ENCODE measurements at regions not wholly inside any gene's neighbourhood (a gene's known extent, or its start where the extent isn't known, plus 50 kb on each side); places are given as distances from the start of the nearest gene placed in this dataset.

DNA sequence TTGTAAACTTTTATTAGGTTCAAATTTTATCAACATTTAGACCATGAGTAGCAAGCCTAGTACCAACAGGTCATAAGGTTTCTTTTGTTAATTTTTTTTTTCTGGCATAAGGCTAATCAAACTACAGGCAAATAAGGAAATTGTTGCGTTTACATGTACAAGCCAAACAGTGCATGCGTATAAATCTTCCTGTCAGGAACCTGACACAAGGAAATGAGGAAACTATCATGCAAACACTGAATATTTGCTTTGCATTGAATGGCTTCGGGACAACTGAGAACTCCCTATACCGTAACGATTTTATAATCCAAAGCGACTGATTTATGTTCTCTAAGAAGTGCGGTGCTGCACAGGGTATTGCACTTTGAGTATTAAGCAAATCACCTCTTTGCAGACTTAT is 133.0 kb upstream of the TRPC4 start:
- ChIA-PET CTCF (no interaction called here), POLR2A (no interaction called here)
- TF ChIP-seq FOXM1 (IDR thresholded peaks at IDR 0.05; ENCODE audit: borderline replicate concordance) (no peak), L3MBTL2 (conservative IDR thresholded peaks at IDR 0.05) (no peak), ELF4 (IDR thresholded peaks at IDR 0.05) (no peak), ZNF384 (IDR thresholded peaks at IDR 0.05) (no peak), BHLHE40 (IDR thresholded peaks at IDR 0.05; ENCODE audit: borderline replicate concordance) (no peak), SP1 (IDR thresholded peaks at IDR 0.05) (no peak), FOXK2 (IDR thresholded peaks at IDR 0.05) (no peak)
- TF ChIP-seq, protein P1, sequence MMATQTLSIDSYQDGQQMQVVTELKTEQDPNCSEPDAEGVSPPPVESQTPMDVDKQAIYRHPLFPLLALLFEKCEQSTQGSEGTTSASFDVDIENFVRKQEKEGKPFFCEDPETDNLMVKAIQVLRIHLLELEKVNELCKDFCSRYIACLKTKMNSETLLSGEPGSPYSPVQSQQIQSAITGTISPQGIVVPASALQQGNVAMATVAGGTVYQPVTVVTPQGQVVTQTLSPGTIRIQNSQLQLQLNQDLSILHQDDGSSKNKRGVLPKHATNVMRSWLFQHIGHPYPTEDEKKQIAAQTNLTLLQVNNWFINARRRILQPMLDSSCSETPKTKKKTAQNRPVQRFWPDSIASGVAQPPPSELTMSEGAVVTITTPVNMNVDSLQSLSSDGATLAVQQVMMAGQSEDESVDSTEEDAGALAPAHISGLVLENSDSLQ (IDR thresholded peaks at IDR 0.05) = peak; percentile 94
- DNase-seq (ENCODE audit: extremely low spot score) = peak; percentile 12

GRCh38 chr13:37997641-37998040 is 128.1 kb upstream of the TRPC4 start:
- ChIA-PET POLR2A (no interaction called here), CTCF (no interaction called here)
- no peak for DNase-seq (ENCODE audit: extremely low spot score)
- TF ChIP-seq BHLHE40 (IDR thresholded peaks at IDR 0.05; ENCODE audit: borderline replicate concordance) (no peak), ARNT (IDR thresholded peaks at IDR 0.05) (no peak), FOXA1 (IDR thresholded peaks at IDR 0.05) (no peak), L3MBTL2 (conservative IDR thresholded peaks at IDR 0.05) (no peak), NFRKB (IDR thresholded peaks at IDR 0.05) (no peak), SP1 (IDR thresholded peaks at IDR 0.05) (no peak), LEF1 (IDR thresholded peaks at IDR 0.05; ENCODE audit: borderline replicate concordance) (no peak), TARDBP (IDR thresholded peaks at IDR 0.05) (no peak), ZNF384 (IDR thresholded peaks at IDR 0.05) (no peak), CTBP1 (IDR thresholded peaks at IDR 0.05; ENCODE audit: borderline replicate concordance) (no peak), HDGF (IDR thresholded peaks at IDR 0.05; ENCODE audit: borderline replicate concordance) (no peak), FOXK2 (IDR thresholded peaks at IDR 0.05) (no peak), SUZ12 (IDR thresholded peaks at IDR 0.05) (no peak)

GRCh38 chr13:37995092-37995491 is 125.5 kb upstream of the TRPC4 start:
- ChIA-PET POLR2A (no interaction called here), CTCF (no interaction called here)
- DNase-seq (ENCODE audit: extremely low spot score) = peak; percentile 9
- TF ChIP-seq CTBP1 (IDR thresholded peaks at IDR 0.05; ENCODE audit: borderline replicate concordance) = no peak
- no peak for TF ChIP-seq FOXK2 (IDR thresholded peaks at IDR 0.05)
- no peak for TF ChIP-seq ZNF384 (IDR thresholded peaks at IDR 0.05)
- TF ChIP-seq SP1 (IDR thresholded peaks at IDR 0.05) = no peak
- no peak for TF ChIP-seq SUZ12 (IDR thresholded peaks at IDR 0.05)
- TF ChIP-seq LEF1 (IDR thresholded peaks at IDR 0.05; ENCODE audit: borderline replicate concordance) = no peak
- TF ChIP-seq FOXM1 (IDR thresholded peaks at IDR 0.05; ENCODE audit: borderline replicate concordance) = no peak
- no peak for TF ChIP-seq NFRKB (IDR thresholded peaks at IDR 0.05)
- TF ChIP-seq ELF4 (IDR thresholded peaks at IDR 0.05) = no peak
- TF ChIP-seq BHLHE40 (IDR thresholded peaks at IDR 0.05; ENCODE audit: borderline replicate concordance) = no peak
- no peak for TF ChIP-seq TARDBP (IDR thresholded peaks at IDR 0.05)
- TF ChIP-seq, protein P1 (IDR thresholded peaks at IDR 0.05) = no peak
- TF ChIP-seq ARNT (IDR thresholded peaks at IDR 0.05) = no peak
- TF ChIP-seq L3MBTL2 (conservative IDR thresholded peaks at IDR 0.05) = no peak
- TF ChIP-seq HDGF (IDR thresholded peaks at IDR 0.05; ENCODE audit: borderline replicate concordance) = no peak
- TF ChIP-seq FOXA1 (IDR thresholded peaks at IDR 0.05) = no peak

- DNase-seq (ENCODE audit: extremely low spot score) = no peak
- TF ChIP-seq SUZ12 (IDR thresholded peaks at IDR 0.05) (no peak), FOXK2 (IDR thresholded peaks at IDR 0.05) (no peak), BHLHE40 (IDR thresholded peaks at IDR 0.05; ENCODE audit: borderline replicate concordance) (no peak), HDGF (IDR thresholded peaks at IDR 0.05; ENCODE audit: borderline replicate concordance) (no peak), FOXA1 (IDR thresholded peaks at IDR 0.05) (no peak), ZNF384 (IDR thresholded peaks at IDR 0.05) (no peak), CTBP1 (IDR thresholded peaks at IDR 0.05; ENCODE audit: borderline replicate concordance) (no peak), ELF4 (IDR thresholded peaks at IDR 0.05) (no peak), NFRKB (IDR thresholded peaks at IDR 0.05) (no peak), TARDBP (IDR thresholded peaks at IDR 0.05) (no peak), ARNT (IDR thresholded peaks at IDR 0.05) (no peak), LEF1 (IDR thresholded peaks at IDR 0.05; ENCODE audit: borderline replicate concordance) (no peak), SP1 (IDR thresholded peaks at IDR 0.05) (no peak), L3MBTL2 (conservative IDR thresholded peaks at IDR 0.05) (no peak)
- ChIA-PET POLR2A (no interaction called here), CTCF (no interaction called here)
Measured at GRCh38 chr13:37986811-37987210, 117.2 kb upstream of the TRPC4 start.

DNA sequence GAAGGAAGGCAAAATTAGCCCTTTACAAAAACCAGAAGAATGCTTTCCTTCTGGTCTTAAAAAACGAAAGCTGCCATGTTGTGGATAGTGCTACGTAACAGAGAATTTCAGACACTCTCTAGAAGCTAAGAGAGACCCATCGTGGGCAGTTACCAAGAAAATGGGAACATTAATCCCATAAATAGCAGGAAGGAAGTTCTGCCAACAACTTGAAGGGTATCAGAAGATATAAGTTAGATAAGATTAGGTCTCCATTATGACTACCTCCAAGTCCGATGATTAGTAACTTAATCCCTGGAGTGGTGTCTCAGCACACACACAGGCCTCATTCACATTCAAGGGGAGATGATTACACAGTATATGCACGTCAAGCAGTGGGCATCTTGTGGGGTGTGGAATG is 115.7 kb upstream of the TRPC4 start:
- ChIA-PET CTCF (no interaction called here), POLR2A (no interaction called here)
- no peak for DNase-seq (ENCODE audit: extremely low spot score)
- no peak for TF ChIP-seq ARNT (IDR thresholded peaks at IDR 0.05)
- TF ChIP-seq CTBP1 (IDR thresholded peaks at IDR 0.05; ENCODE audit: borderline replicate concordance) = no peak
- no peak for TF ChIP-seq NFRKB (IDR thresholded peaks at IDR 0.05)
- TF ChIP-seq SUZ12 (IDR thresholded peaks at IDR 0.05) = no peak
- TF ChIP-seq FOXK2 (IDR thresholded peaks at IDR 0.05) = no peak
- TF ChIP-seq SP1 (IDR thresholded peaks at IDR 0.05) = no peak
- TF ChIP-seq ZNF384 (IDR thresholded peaks at IDR 0.05) = no peak
- TF ChIP-seq L3MBTL2 (conservative IDR thresholded peaks at IDR 0.05) = no peak
- TF ChIP-seq FOXA1 (IDR thresholded peaks at IDR 0.05) = no peak
- TF ChIP-seq ELF4 (IDR thresholded peaks at IDR 0.05) = no peak
- TF ChIP-seq, protein P1 (IDR thresholded peaks at IDR 0.05) = no peak
- no peak for TF ChIP-seq TARDBP (IDR thresholded peaks at IDR 0.05)
- TF ChIP-seq BHLHE40 (IDR thresholded peaks at IDR 0.05; ENCODE audit: borderline replicate concordance) = no peak
- TF ChIP-seq FOXM1 (IDR thresholded peaks at IDR 0.05; ENCODE audit: borderline replicate concordance) = no peak
- TF ChIP-seq LEF1 (IDR thresholded peaks at IDR 0.05; ENCODE audit: borderline replicate concordance) = no peak
- TF ChIP-seq HDGF (IDR thresholded peaks at IDR 0.05; ENCODE audit: borderline replicate concordance) = no peak

- ChIA-PET CTCF (no interaction called here), POLR2A (no interaction called here)
- TF ChIP-seq, protein P1 (IDR thresholded peaks at IDR 0.05) = no peak
- TF ChIP-seq SUZ12 (IDR thresholded peaks at IDR 0.05) (no peak), L3MBTL2 (conservative IDR thresholded peaks at IDR 0.05) (no peak), CTBP1 (IDR thresholded peaks at IDR 0.05; ENCODE audit: borderline replicate concordance) (no peak), NFRKB (IDR thresholded peaks at IDR 0.05) (no peak), FOXK2 (IDR thresholded peaks at IDR 0.05) (no peak)
- no peak for DNase-seq (ENCODE audit: extremely low spot score)
Measured at GRCh38 chr13:37984357-37984756, 114.8 kb upstream of the TRPC4 start.

Measured in HEK293T (cell line).